Thymus (tissue), 11 donors: ENCODE measurements at regions not wholly inside any gene's neighbourhood (a gene's known extent, or its start where the extent isn't known, plus 50 kb on each side); places are given as distances from the start of the nearest gene placed in this dataset.
A peak's percentile ranks its signal among the peaks of the same experiment; 100 is the strongest.
"Not testable (repeated sequence)": the region's sequence is repeated elsewhere in the genome, so short reads cannot be mapped to it uniquely, and the experiment has no call there.

Experiments
- DNase-seq, 9 donors: peaks; one replicate each; pipeline ENCODE4 v3.0.0-alpha.2; 2013; ENCODE audit warnings: low spot score in 9 of 9, low read depth in 6 of 9, missing footprints in 1 of 9
- H3K27ac ChIP-seq, 2 donors: one replicate each; pipeline ENCODE4 v1.5.1; 2013; ENCODE audit warnings: control low read depth in 1 of 2, low read depth in 1 of 2, low read length in 1 of 2, mild to moderate bottlenecking in 1 of 2, moderate library complexity in 1 of 2
- H3K27me3 ChIP-seq, 2 donors: one replicate each; pipeline ENCODE4 v1.5.1; 2013; ENCODE audit warnings: low read length in 1 of 2; ENCODE audit not compliant: control insufficient read depth in 2 of 2, insufficient read depth in 1 of 2
- H3K36me3 ChIP-seq, 2 donors: one replicate each; pipeline ENCODE4 v1.5.1; 2013; ENCODE audit warnings: low read length in 1 of 2, mild to moderate bottlenecking in 1 of 2, moderate library complexity in 1 of 2; ENCODE audit not compliant: control insufficient read depth in 2 of 2, insufficient read depth in 2 of 2
- H3K4me1 ChIP-seq, 2 donors: one replicate each; pipeline ENCODE4 v1.5.1; 2013; ENCODE audit warnings: low read length in 2 of 2; ENCODE audit not compliant: control insufficient read depth in 2 of 2, insufficient read depth in 2 of 2
- H3K4me3 ChIP-seq, 2 donors: one replicate each; pipeline ENCODE4 v1.5.1; 2013; ENCODE audit warnings: low read length in 2 of 2, control low read depth in 1 of 2, mild to moderate bottlenecking in 1 of 2
- H3K9me3 ChIP-seq, 2 donors: one replicate each; pipeline ENCODE4 v1.5.1; 2013; ENCODE audit warnings: low read length in 1 of 2, mild to moderate bottlenecking in 1 of 2; ENCODE audit not compliant: control insufficient read depth in 2 of 2, insufficient read depth in 1 of 2
- WGBS: extraction: QIAGEN DNeasy Blood & Tissue Kit; methylation state at CpG from one replicate; pipeline ENCODE4 v1.1.7; 2013; 5-methylcytosine and 5-hydroxymethylcytosine counted together
- donor health status: healthy.

GRCh38 chr12:131530422-131530821 lies 180.5 kb upstream of the SFSWAP start:
- peaks cover 0 to 4% of the 10 kb centered on the region in 2 donors for H3K9me3 ChIP-seq
- 16% methylated on average over 5 of the region's 5 CpGs for WGBS
- peaks cover 0 to 2% of the 10 kb centered on the region in 2 donors for H3K4me1 ChIP-seq
- no peaks in the 10 kb centered on the region for H3K36me3 ChIP-seq
- H3K4me3 ChIP-seq, result no peak overlapping the region
- H3K27ac ChIP-seq, result no peak overlapping the region
- peak in 2 of 9 donors; percentile 8 to 24 for DNase-seq
- no peaks in the 10 kb centered on the region for H3K27me3 ChIP-seq

- Histone ChIP-seq H3K9me3 (peaks cover 0 to 4% of the 10 kb centered on the region in 2 donors), H3K27me3 (no peaks in the 10 kb centered on the region), H3K4me1 (peaks cover 0 to 2% of the 10 kb centered on the region in 2 donors), H3K4me3 (no peak overlapping the region), H3K27ac (no peak overlapping the region), H3K36me3 (no peaks in the 10 kb centered on the region)
- 92% methylated on average over 12 of the region's 12 CpGs for WGBS
- DNase-seq, result no peak
Observed at GRCh38 chr12:131533139-131533538, 177.8 kb upstream of the SFSWAP start.

DNA sequence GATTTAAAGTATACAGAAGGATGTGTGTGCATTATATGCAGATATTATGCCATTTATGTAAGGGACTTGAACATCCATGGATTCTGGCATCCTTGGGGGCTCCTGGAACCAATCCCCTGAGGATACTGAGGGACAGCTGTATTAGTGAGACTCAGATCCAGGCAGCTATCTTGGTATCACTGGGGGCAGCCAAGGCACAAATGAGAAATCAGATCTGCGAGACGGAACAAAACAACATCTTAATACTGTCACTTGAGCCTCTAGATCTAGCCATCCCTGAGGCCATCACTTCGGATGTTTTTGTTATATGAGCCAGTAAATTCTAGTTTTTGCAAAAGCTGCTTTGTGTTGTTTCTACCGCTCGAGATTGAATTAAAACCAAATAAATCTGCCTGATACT lies 175.1 kb upstream of the SFSWAP start:
- no peak overlapping the region for H3K27ac ChIP-seq
- H3K27me3 ChIP-seq, result no peaks in the 10 kb centered on the region
- no peak overlapping the region for H3K4me3 ChIP-seq
- no peaks in the 10 kb centered on the region for H3K4me1 ChIP-seq
- 97% methylated on average over 5 of the region's 5 CpGs for WGBS
- no peaks in the 10 kb centered on the region for H3K9me3 ChIP-seq
- no peak for DNase-seq
- H3K36me3 ChIP-seq, result no peaks in the 10 kb centered on the region

DNA sequence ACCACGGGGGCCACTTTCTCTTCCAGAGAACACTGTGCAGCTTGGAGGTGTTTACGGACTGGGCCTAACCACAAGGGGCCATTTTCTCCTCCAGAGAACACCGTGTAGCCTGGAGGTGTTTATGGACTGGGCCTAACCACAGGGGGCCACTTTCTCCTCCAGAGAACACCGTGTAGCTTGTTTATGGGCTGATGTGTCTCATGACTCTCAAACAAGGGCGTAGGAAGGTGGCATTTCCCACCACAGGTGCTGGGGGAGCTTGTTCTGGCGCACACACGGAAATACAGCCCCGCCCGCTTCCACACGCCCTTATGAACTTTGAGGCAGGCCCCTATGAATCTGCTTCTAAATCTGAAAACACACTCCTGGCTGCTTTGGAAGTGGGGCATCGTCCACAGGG lies 174.6 kb upstream of the SFSWAP start:
- Histone ChIP-seq H3K27ac (no peak overlapping the region), H3K9me3 (no peaks in the 10 kb centered on the region), H3K27me3 (no peaks in the 10 kb centered on the region), H3K4me3 (no peak overlapping the region), H3K4me1 (no peaks in the 10 kb centered on the region), H3K36me3 (no peaks in the 10 kb centered on the region)
- 64% methylated on average over 11 of the region's 11 CpGs for WGBS
- DNase-seq, result peak in 1 of 9 donors; percentile 35

DNA sequence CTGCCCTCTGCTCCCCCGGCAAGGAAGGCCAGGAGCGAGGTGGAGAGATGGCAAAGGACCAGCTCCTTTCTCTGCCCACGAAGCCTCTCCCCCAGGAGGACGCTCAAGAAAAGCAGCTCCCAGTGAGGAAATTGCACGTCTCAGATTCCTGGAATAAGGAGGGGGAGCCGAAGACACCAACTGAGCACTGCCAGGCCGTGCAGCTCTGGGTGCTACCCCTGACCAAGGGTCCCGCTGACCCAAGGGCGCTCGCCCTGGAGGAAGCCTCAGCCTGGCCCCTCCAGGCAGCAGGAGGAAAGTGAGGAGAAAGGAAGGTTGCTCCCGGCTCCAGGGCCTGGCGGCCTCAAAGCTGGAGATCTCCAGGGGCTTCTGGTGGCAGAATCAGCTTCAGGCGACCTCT lies 174.1 kb upstream of the SFSWAP start:
- no peak overlapping the region for H3K27ac ChIP-seq

GRCh38 chr12:131537267-131537958 lies 173.5 kb upstream of the SFSWAP start:
- H3K4me3 ChIP-seq, result no peak overlapping the region
- no peaks in the 10 kb centered on the region for H3K27me3 ChIP-seq
- H3K36me3 ChIP-seq, result no peaks in the 10 kb centered on the region
- no peaks in the 10 kb centered on the region for H3K9me3 ChIP-seq
- DNase-seq, result no peak
- no peak overlapping the region for H3K27ac ChIP-seq
- 52% methylated on average over 11 of the region's 11 CpGs for WGBS
- H3K4me1 ChIP-seq, result no peaks in the 10 kb centered on the region

More for the DNA sequence above, 174.1 kb upstream of the SFSWAP start:
- Histone ChIP-seq H3K27me3 (no peaks in the 10 kb centered on the region), H3K4me3 (no peak overlapping the region), H3K9me3 (no peaks in the 10 kb centered on the region), H3K4me1 (no peaks in the 10 kb centered on the region), H3K36me3 (no peaks in the 10 kb centered on the region)
- 90% methylated on average over 13 of the region's 13 CpGs for whole genome bisulfite sequencing
- no peak for DNase-seq

DNA sequence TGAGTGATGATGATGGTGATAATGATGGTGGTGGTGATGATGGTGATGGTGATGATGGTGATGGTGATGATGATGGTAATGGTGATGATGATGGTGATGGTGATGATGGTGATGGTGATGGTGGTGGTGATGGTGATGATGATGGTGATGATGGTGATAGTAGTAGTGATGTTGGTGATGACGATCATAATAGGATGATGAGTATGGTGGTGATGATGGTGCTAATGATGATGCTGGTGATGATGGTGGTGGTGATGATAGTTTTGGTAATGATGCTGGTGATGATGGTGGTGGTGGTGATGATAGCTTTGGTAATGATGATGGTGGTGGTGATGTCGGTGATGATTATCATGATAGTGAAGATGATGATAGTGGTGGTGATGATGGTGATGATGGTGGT lies 171.5 kb upstream of the SFSWAP start:
- no peak for DNase-seq
- 98% methylated on average over 2 of the region's 2 CpGs for WGBS
- H3K9me3 ChIP-seq, result no peaks in the 10 kb centered on the region
- no peaks in the 10 kb centered on the region for H3K36me3 ChIP-seq
- no peaks in the 10 kb centered on the region for H3K4me1 ChIP-seq
- H3K27ac ChIP-seq, result no peak overlapping the region
- no peaks in the 10 kb centered on the region for H3K27me3 ChIP-seq
- no peak overlapping the region for H3K4me3 ChIP-seq

DNA sequence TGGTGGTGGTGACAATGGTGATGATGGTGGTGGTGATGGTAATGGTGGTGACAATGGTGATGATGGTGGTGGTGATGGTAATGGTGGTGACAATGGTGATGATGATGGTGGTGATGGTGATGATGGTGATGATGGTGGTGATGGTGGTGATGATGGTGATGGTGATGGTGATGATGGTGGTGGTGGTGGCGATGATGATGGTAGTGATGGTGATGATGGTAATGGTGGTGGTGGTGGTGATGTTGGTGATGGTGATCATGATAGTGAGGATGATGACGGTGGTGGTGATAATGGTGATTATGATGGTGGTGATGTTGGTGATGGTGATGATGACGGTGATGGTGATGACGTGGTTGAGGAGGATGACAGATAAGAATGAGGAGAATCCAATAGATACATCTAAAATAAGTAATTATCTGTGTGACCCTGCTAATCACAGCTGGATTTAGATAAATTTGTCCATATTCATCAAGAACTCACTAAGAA lies 170.7 kb upstream of the SFSWAP start:
- no peaks in the 10 kb centered on the region for H3K9me3 ChIP-seq
- H3K27ac ChIP-seq, result no peak overlapping the region
- H3K4me1 ChIP-seq, result no peaks in the 10 kb centered on the region
- 98% methylated on average over 4 of the region's 4 CpGs for WGBS
- no peaks in the 10 kb centered on the region for H3K27me3 ChIP-seq
- H3K4me3 ChIP-seq, result no peak overlapping the region
- no peaks in the 10 kb centered on the region for H3K36me3 ChIP-seq
- DNase-seq, result no peak

GRCh38 chr12:131541512-131541911 lies 169.4 kb upstream of the SFSWAP start:
- not testable (repeated sequence) for H3K27me3 ChIP-seq, DNase-seq, H3K9me3 ChIP-seq, H3K4me3 ChIP-seq, H3K4me1 ChIP-seq, H3K27ac ChIP-seq, H3K36me3 ChIP-seq
- 90% methylated on average over 1 of the region's 1 CpG for WGBS
